T-cell (primary cell): ENCODE measurements at regions not wholly inside any gene's neighbourhood (a gene's known extent, or its start where the extent isn't known, plus 50 kb on each side); places are given as distances from the start of the nearest gene placed in this dataset.
A peak's percentile ranks its signal among the peaks of the same experiment; 100 is the strongest.

Source experiments
- ATAC-seq, 4 experiments: fragments of 200-7000 bp in 3 of 4; fragments of 150-1000 bp in 1 of 4; cut with Tn5 transposase; replicated peaks in 1 of 4; 1 replicate in 3 of 4; 2 replicates in 1 of 4; pipeline ENCODE4 v1.10.0; 2021; ENCODE audit warnings: moderate library complexity in 3 of 4, mild to moderate bottlenecking in 2 of 4, moderate number of reproducible peaks in 1 of 4
- CTCF ChIA-PET, 2 donors: fragments of 300-600 bp; sonication (Branson Sonifier 250); formaldehyde crosslinking; loops; one replicate each; lab custom pipeline; 2022; ENCODE audit warnings: antibody characterized with exemption in 2 of 2; lab: Charles Lee
- POLR2A ChIA-PET, 2 donors: fragments of 300-600 bp; sonication (Branson Sonifier 250); formaldehyde crosslinking; loops; one replicate each; lab custom pipeline; 2022; ENCODE audit warnings: antibody characterized with exemption in 2 of 2; lab: Charles Lee
- DNase-seq, 35 experiments: peaks; one replicate each; pipeline versions ENCODE4 v3.0.0 to v3.0.0-alpha.2; 2013 to 2023
- H3K27ac ChIP-seq: one replicate; pipeline ENCODE4 v1.5.1; 2013; ENCODE audit warnings: low read length
- H3K27me3 ChIP-seq, 2 experiments: replicated peaks in 1 of 2; 1 replicate in 1 of 2; 2 replicates in 1 of 2; pipeline versions ENCODE4 v1.6.1 to v1.7.0; 2013; ENCODE audit warnings: low read length in 1 of 2, mixed read lengths in 1 of 2; ENCODE audit not compliant: control insufficient read depth in 2 of 2, insufficient read depth in 2 of 2; ENCODE audit errors: extremely low read depth in 1 of 2
- H3K36me3 ChIP-seq, 2 donors: 1 replicate in 1 of 2; 2 replicates in 1 of 2; pipeline versions ENCODE4 v1.6.1 to v1.7.0; 2013; ENCODE audit warnings: low read length in 1 of 2; ENCODE audit not compliant: control insufficient read depth in 2 of 2, insufficient read depth in 1 of 2; ENCODE audit errors: extremely low read depth in 1 of 2
- H3K4me1 ChIP-seq, 2 experiments: 1 replicate in 1 of 2; 2 replicates in 1 of 2; pipeline versions ENCODE4 v1.6.1 to v1.7.0; 2013; ENCODE audit warnings: low read length in 2 of 2, mixed read lengths in 1 of 2; ENCODE audit not compliant: insufficient read depth in 2 of 2, control insufficient read depth in 1 of 2; ENCODE audit errors: extremely low read depth in 1 of 2
- H3K4me3 ChIP-seq, 2 donors: 1 replicate in 1 of 2; 2 replicates in 1 of 2; pipeline versions ENCODE4 v1.5.1 to v1.7.0; 2013; ENCODE audit warnings: mild to moderate bottlenecking in 2 of 2, low read length in 1 of 2, moderate library complexity in 1 of 2; ENCODE audit not compliant: control insufficient read depth in 1 of 2; ENCODE audit errors: extremely low read depth in 1 of 2
- H3K9me3 ChIP-seq: 2 replicates; pipeline ENCODE4 v1.7.0; 2013
- H3K27ac Mint-ChIP-seq, 2 donors: one replicate each; pipeline ENCODE4 v1.8.0; 2020 to 2021; ENCODE audit warnings: mild to moderate bottlenecking in 2 of 2, mixed read lengths in 2 of 2
- H3K27me3 Mint-ChIP-seq, 2 donors: one replicate each; pipeline ENCODE4 v1.8.0; 2021 to 2022; ENCODE audit warnings: mixed read lengths in 2 of 2
- H3K36me3 Mint-ChIP-seq: one replicate; pipeline ENCODE4 v1.8.0; 2021; ENCODE audit warnings: mixed read lengths
- H3K4me1 Mint-ChIP-seq, 3 donors: one replicate each; pipeline ENCODE4 v1.8.0; 2020 to 2022; ENCODE audit warnings: mixed read lengths in 3 of 3, mild to moderate bottlenecking in 1 of 3
- H3K4me3 Mint-ChIP-seq, 3 donors: one replicate each; pipeline ENCODE4 v1.8.0; 2020 to 2022; ENCODE audit warnings: mild to moderate bottlenecking in 3 of 3, mixed read lengths in 3 of 3, moderate library complexity in 3 of 3
- H3K9me3 Mint-ChIP-seq, 3 donors: one replicate each; pipeline ENCODE4 v1.8.0; 2020 to 2022; ENCODE audit warnings: mixed read lengths in 3 of 3
- WGBS: methylation state at CpG from one replicate; pipeline ENCODE4 v1.1.5; 2013; ENCODE audit warnings: missing lambda C conversion rate; ENCODE audit not compliant: insufficient coverage; 5-methylcytosine and 5-hydroxymethylcytosine counted together

GRCh38 chr1:234778221-234779159 lies 168.5 kb upstream of the IRF2BP2 start:
- ATAC-seq (peak; percentile 16 to 80 (median 42)), DNase-seq (no peak)
- CTCF ChIA-PET, result interaction anchor here in 1 of 2 donors (0.5 kb wide), 1 partner anchor 67 kb away, joined by 4 read pairs; no protein-coding TSS in a partner anchor
- 64% methylated on average over 20 of the region's 22 CpGs for WGBS
- Mint-ChIP-seq H3K27me3 (no peaks in the 10 kb centered on the region), H3K9me3 (no peaks in the 10 kb centered on the region), H3K4me1 (peaks cover 0 to 3% (median 2%) of the 10 kb centered on the region in 3 donors), H3K4me3 (no peak overlapping the region), H3K27ac (no peak overlapping the region), H3K36me3 (no peaks in the 10 kb centered on the region)
- POLR2A ChIA-PET, result no interaction called here
- H3K4me3 ChIP-seq, result no peak overlapping the region
- H3K4me1 ChIP-seq, result peaks cover 0 to 13% of the 10 kb centered on the region in 2 experiments
- H3K36me3 ChIP-seq, result no peaks in the 10 kb centered on the region
- peaks cover 5 to 38% of the 10 kb centered on the region in 2 experiments for H3K27me3 ChIP-seq
- H3K27ac ChIP-seq, result no peak overlapping the region
- no peaks in the 10 kb centered on the region for H3K9me3 ChIP-seq

GRCh38 chr1:234777856-234778220 lies 167.9 kb upstream of the IRF2BP2 start:
- no peaks in the 10 kb centered on the region for H3K9me3 ChIP-seq
- peaks cover 5 to 38% of the 10 kb centered on the region in 2 experiments for H3K27me3 ChIP-seq
- H3K4me3 ChIP-seq, result no peak overlapping the region
- Mint-ChIP-seq H3K27ac (no peak overlapping the region), H3K9me3 (no peaks in the 10 kb centered on the region), H3K36me3 (no peaks in the 10 kb centered on the region), H3K27me3 (no peaks in the 10 kb centered on the region), H3K4me1 (peaks cover 3 to 5% (median 4%) of the 10 kb centered on the region in 3 donors), H3K4me3 (no peak overlapping the region)
- DNase-seq (no peak), ATAC-seq (no peak)
- H3K36me3 ChIP-seq, result no peaks in the 10 kb centered on the region
- H3K27ac ChIP-seq, result no peak overlapping the region
- CTCF ChIA-PET, result interaction anchor here in 1 of 2 donors (0.5 kb wide), 1 partner anchor 67 kb away, joined by 4 read pairs; no protein-coding TSS in a partner anchor
- 89% methylated on average over 1 of the region's 1 CpG for WGBS
- POLR2A ChIA-PET, result no interaction called here
- H3K4me1 ChIP-seq, result peaks cover 0 to 18% of the 10 kb centered on the region in 2 experiments

GRCh38 chr1:234776876-234777855 lies 167.2 kb upstream of the IRF2BP2 start:
- no peak overlapping the region for H3K4me3 Mint-ChIP-seq

DNA sequence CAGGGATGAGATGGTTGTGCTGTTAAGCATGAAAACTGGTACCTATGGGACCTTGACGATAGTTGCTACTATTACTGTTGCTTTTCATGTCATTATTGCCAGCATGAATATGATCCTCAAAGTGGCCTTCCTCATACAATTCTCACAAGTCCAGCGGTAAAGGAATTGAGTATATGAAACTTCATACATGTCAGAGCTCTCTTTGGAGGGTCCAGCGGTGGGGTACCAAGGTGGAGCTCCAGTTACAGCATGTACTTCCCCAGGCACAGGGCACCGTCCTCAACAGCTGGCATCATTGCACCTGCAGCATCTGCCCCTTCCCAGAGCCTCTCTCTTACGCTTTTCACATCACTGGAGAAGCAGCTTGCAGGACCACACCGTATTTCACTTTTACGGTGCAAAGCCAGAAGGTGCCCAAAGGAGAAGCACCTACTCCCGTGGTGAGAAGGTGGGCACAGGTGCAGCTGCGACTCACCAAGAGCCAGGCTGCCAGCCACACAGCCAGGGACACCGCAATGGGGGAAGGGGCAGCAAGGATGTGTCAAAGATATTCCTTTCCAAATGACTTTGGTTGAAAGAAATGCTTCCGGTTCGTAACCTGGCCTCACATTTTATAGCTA lies 166.4 kb upstream of the IRF2BP2 start:
- Mint-ChIP-seq H3K4me1 (peaks cover 18 to 20% (median 18%) of the 10 kb centered on the region in 3 donors), H3K9me3 (no peaks in the 10 kb centered on the region), H3K36me3 (no peaks in the 10 kb centered on the region), H3K27ac (no peak overlapping the region), H3K27me3 (no peaks in the 10 kb centered on the region), H3K4me3 (no peak overlapping the region)
- peaks cover 10 to 33% of the 10 kb centered on the region in 2 experiments for H3K4me1 ChIP-seq
- peaks cover 0 to 35% of the 10 kb centered on the region in 2 experiments for H3K27me3 ChIP-seq
- 86% methylated on average over 11 of the region's 12 CpGs for WGBS
- DNase-seq (no peak), ATAC-seq (no peak)
- no peak overlapping the region for H3K27ac ChIP-seq
- no peak overlapping the region for H3K4me3 ChIP-seq
- CTCF ChIA-PET, result no interaction called here
- no peaks in the 10 kb centered on the region for H3K36me3 ChIP-seq
- POLR2A ChIA-PET, result no interaction called here
- no peaks in the 10 kb centered on the region for H3K9me3 ChIP-seq

More at GRCh38 chr1:234776876-234777855, 167.2 kb upstream of the IRF2BP2 start:
- H3K4me1 ChIP-seq, result peaks cover 2 to 25% of the 10 kb centered on the region in 2 experiments
- H3K36me3 ChIP-seq, result no peaks in the 10 kb centered on the region
- Mint-ChIP-seq H3K36me3 (no peaks in the 10 kb centered on the region), H3K9me3 (no peaks in the 10 kb centered on the region), H3K4me1 (peaks cover 10 to 12% (median 10%) of the 10 kb centered on the region in 3 donors), H3K27me3 (no peaks in the 10 kb centered on the region), H3K27ac (no peak overlapping the region)
- H3K4me3 ChIP-seq, result no peak overlapping the region
- ATAC-seq (no peak), DNase-seq (no peak)
- no peaks in the 10 kb centered on the region for H3K9me3 ChIP-seq
- H3K27me3 ChIP-seq, result peaks cover 5 to 38% of the 10 kb centered on the region in 2 experiments
- H3K27ac ChIP-seq, result no peak overlapping the region
- 77% methylated on average over 14 of the region's 14 CpGs for WGBS
- ChIA-PET CTCF (interaction anchor here in 1 of 2 donors (0.5 kb wide), 1 partner anchor 68 kb away, joined by 4 read pairs; no protein-coding TSS in a partner anchor), POLR2A (no interaction called here)

DNA sequence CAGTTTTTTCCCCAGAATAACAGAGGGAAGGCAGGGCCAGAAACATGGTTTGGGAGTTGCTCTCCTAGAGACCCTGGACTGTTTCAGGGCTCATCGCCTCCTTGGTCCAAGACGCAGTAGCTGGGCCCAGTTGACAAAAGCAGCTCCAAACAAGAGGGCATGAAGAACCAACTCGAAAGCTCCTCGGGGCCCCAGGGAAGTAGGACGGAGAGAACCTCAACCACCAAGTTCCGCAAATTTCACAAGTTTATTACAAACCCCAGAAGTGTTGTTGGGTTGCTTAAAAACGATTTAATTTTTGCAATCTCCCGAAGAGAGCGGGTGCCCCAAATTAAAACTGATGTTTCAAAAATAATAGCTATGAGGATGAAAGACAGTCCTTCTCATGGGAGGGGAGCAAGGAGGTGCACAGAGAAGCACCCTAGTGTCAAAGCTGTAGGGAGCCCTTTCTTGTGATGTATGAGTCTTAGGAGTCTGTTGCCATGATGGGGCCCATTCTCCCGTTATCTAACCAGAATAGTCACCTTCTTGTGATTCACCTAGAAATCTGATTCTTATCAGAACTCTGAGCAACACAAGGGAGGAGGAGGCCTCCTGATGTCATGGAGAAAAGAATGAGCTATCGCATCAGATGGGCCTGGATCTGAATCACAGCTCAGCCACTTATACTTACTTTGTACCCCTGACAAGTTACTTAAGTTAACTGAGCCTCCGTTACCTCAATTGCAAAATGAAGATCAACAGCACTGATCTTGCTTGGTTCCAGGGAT lies 165.7 kb upstream of the IRF2BP2 start:
- Histone ChIP-seq H3K4me3 (no peak overlapping the region), H3K9me3 (no peaks in the 10 kb centered on the region), H3K4me1 (peaks cover 17 to 39% of the 10 kb centered on the region in 2 experiments), H3K36me3 (no peaks in the 10 kb centered on the region), H3K27me3 (peaks cover 0 to 31% of the 10 kb centered on the region in 2 experiments), H3K27ac (no peak overlapping the region)
- Mint-ChIP-seq H3K36me3 (no peaks in the 10 kb centered on the region), H3K9me3 (no peaks in the 10 kb centered on the region), H3K4me3 (no peak overlapping the region), H3K27ac (no peak overlapping the region), H3K27me3 (no peaks in the 10 kb centered on the region), H3K4me1 (peaks cover 25 to 27% (median 26%) of the 10 kb centered on the region in 3 donors)
- 96% methylated on average over 5 of the region's 12 CpGs for WGBS
- ChIA-PET POLR2A (no interaction called here), CTCF (no interaction called here)
- ATAC-seq (no peak), DNase-seq (peak in 1 of 35 experiments; percentile 35)
